ENCODE measurements at regions not wholly inside any gene's neighbourhood (a gene's known extent, or its start where the extent isn't known, plus 50 kb on each side); places are given as distances from the start of the nearest gene placed in this dataset.
"Not testable (repeated sequence)": the region's sequence is repeated elsewhere in the genome, so short reads cannot be mapped to it uniquely, and the experiment has no call there.

- no peak for ATAC-seq
- Mint-ChIP-seq H3K27me3 (no peaks in the 10 kb centered on the region), H3K4me3 (no peak overlapping the region), H3K9me3 (peaks cover 7 to 14% of the 10 kb centered on the region in 2 donors), H3K27ac (no peak overlapping the region), H3K4me1 (no peaks in the 10 kb centered on the region)
- no peak for DNase-seq
Observed at GRCh38 chr16:8087597-8088289, 502.6 kb downstream of the TMEM114 start.

GRCh38 chr16:8087146-8087545, 503.2 kb downstream of the TMEM114 start:
- H3K9me3 Mint-ChIP-seq = peaks cover 5 to 14% of the 10 kb centered on the region in 2 donors
- H3K4me1 Mint-ChIP-seq = no peaks in the 10 kb centered on the region
- no peak overlapping the region for H3K4me3 Mint-ChIP-seq
- no peak for ATAC-seq
- no peak overlapping the region for H3K27ac Mint-ChIP-seq
- DNase-seq = no peak
- no peaks in the 10 kb centered on the region for H3K27me3 Mint-ChIP-seq

GRCh38 chr16:8084882-8085281, 505.4 kb downstream of the TMEM114 start:
- H3K4me3 Mint-ChIP-seq = no peak overlapping the region
- no peak for DNase-seq
- H3K9me3 Mint-ChIP-seq = peaks cover 0 to under 1% of the 10 kb centered on the region in 2 donors
- no peak for ATAC-seq
- no peaks in the 10 kb centered on the region for H3K27me3 Mint-ChIP-seq
- H3K4me1 Mint-ChIP-seq = no peaks in the 10 kb centered on the region
- no peak overlapping the region for H3K27ac Mint-ChIP-seq

GRCh38 chr16:8084302-8084701, 506.0 kb downstream of the TMEM114 start:
- Mint-ChIP-seq H3K4me3 (no peak overlapping the region), H3K27me3 (no peaks in the 10 kb centered on the region), H3K27ac (no peak overlapping the region), H3K9me3 (no peaks in the 10 kb centered on the region), H3K4me1 (no peaks in the 10 kb centered on the region)
- DNase-seq (no peak), ATAC-seq (no peak)

GRCh38 chr16:8083560-8083959, 506.8 kb downstream of the TMEM114 start:
- Mint-ChIP-seq H3K27me3 (no peaks in the 10 kb centered on the region), H3K4me3 (no peak overlapping the region), H3K9me3 (no peaks in the 10 kb centered on the region), H3K4me1 (no peaks in the 10 kb centered on the region), H3K27ac (no peak overlapping the region)
- DNase-seq (no peak), ATAC-seq (no peak)

GRCh38 chr16:8080817-8081216, 509.5 kb downstream of the TMEM114 start:
- DNase-seq (no peak), ATAC-seq (no peak)
- no peaks in the 10 kb centered on the region for H3K4me1 Mint-ChIP-seq
- peaks cover 0 to 2% of the 10 kb centered on the region in 2 donors for H3K9me3 Mint-ChIP-seq
- H3K27ac Mint-ChIP-seq = no peak overlapping the region
- no peaks in the 10 kb centered on the region for H3K27me3 Mint-ChIP-seq
- no peak overlapping the region for H3K4me3 Mint-ChIP-seq

- no peak for DNase-seq
- H3K27me3 Mint-ChIP-seq = no peaks in the 10 kb centered on the region
- no peak for ATAC-seq
- no peaks in the 10 kb centered on the region for H3K4me1 Mint-ChIP-seq
- peaks cover 10 to 19% of the 10 kb centered on the region in 2 donors for H3K9me3 Mint-ChIP-seq
- H3K27ac Mint-ChIP-seq = no peak overlapping the region
- H3K4me3 Mint-ChIP-seq = no peak overlapping the region
Observed at GRCh38 chr16:8075271-8075670, 515.0 kb downstream of the TMEM114 start.

- H3K4me1 Mint-ChIP-seq = no peaks in the 10 kb centered on the region
- H3K27ac Mint-ChIP-seq = no peak overlapping the region
- H3K9me3 Mint-ChIP-seq = peaks cover 22 to 40% of the 10 kb centered on the region in 2 donors
- no peak for ATAC-seq
- no peak overlapping the region for H3K4me3 Mint-ChIP-seq
- H3K27me3 Mint-ChIP-seq = no peaks in the 10 kb centered on the region
- no peak for DNase-seq
Observed at GRCh38 chr16:8070506-8070905, 519.8 kb downstream of the TMEM114 start.

- H3K4me1 Mint-ChIP-seq, ATAC-seq, H3K27ac Mint-ChIP-seq, H3K27me3 Mint-ChIP-seq, H3K4me3 Mint-ChIP-seq, DNase-seq: not testable (repeated sequence)
- peaks cover 23 to 52% of the 10 kb centered on the region in 2 donors for H3K9me3 Mint-ChIP-seq
Observed at GRCh38 chr16:8068225-8068624, 522.1 kb downstream of the TMEM114 start.

GRCh38 chr16:8063159-8063558, 527.2 kb downstream of the TMEM114 start:
- no peak overlapping the region for H3K4me3 Mint-ChIP-seq
- no peak overlapping the region for H3K27ac Mint-ChIP-seq
- peaks cover 13 to 41% of the 10 kb centered on the region in 2 donors for H3K9me3 Mint-ChIP-seq
- no peak for DNase-seq
- H3K4me1 Mint-ChIP-seq = no peaks in the 10 kb centered on the region
- no peaks in the 10 kb centered on the region for H3K27me3 Mint-ChIP-seq
- no peak for ATAC-seq

- peaks cover 12 to 40% of the 10 kb centered on the region in 2 donors for H3K9me3 Mint-ChIP-seq
- H3K27me3 Mint-ChIP-seq = no peaks in the 10 kb centered on the region
- DNase-seq = no peak
- ATAC-seq = no peak
- no peak overlapping the region for H3K4me3 Mint-ChIP-seq
- H3K4me1 Mint-ChIP-seq = no peaks in the 10 kb centered on the region
- H3K27ac Mint-ChIP-seq = no peak overlapping the region
Observed at GRCh38 chr16:8062677-8063076, 527.6 kb downstream of the TMEM114 start.

- ATAC-seq = no peak
- no peak for DNase-seq
- Mint-ChIP-seq H3K27me3 (no peaks in the 10 kb centered on the region), H3K4me3 (no peak overlapping the region), H3K27ac (no peak overlapping the region), H3K4me1 (no peaks in the 10 kb centered on the region), H3K9me3 (peaks cover 0 to 6% of the 10 kb centered on the region in 2 donors)
Observed at GRCh38 chr16:8055761-8056160, 534.5 kb downstream of the TMEM114 start.

GRCh38 chr16:8053437-8053836, 536.9 kb downstream of the TMEM114 start:
- H3K27me3 Mint-ChIP-seq = no peaks in the 10 kb centered on the region
- ATAC-seq (no peak), DNase-seq (no peak)
- no peak overlapping the region for H3K27ac Mint-ChIP-seq
- H3K4me1 Mint-ChIP-seq = no peaks in the 10 kb centered on the region
- no peak overlapping the region for H3K4me3 Mint-ChIP-seq
- peaks cover 0 to 6% of the 10 kb centered on the region in 2 donors for H3K9me3 Mint-ChIP-seq

GRCh38 chr16:8048433-8048832, 541.9 kb downstream of the TMEM114 start:
- DNase-seq (no peak), ATAC-seq (no peak)
- Mint-ChIP-seq H3K27ac (no peak overlapping the region), H3K4me3 (no peak overlapping the region), H3K4me1 (no peaks in the 10 kb centered on the region), H3K9me3 (peaks cover 6 to 20% of the 10 kb centered on the region in 2 donors), H3K27me3 (no peaks in the 10 kb centered on the region)

GRCh38 chr16:8047736-8048135, 542.6 kb downstream of the TMEM114 start:
- Mint-ChIP-seq H3K4me3 (no peak overlapping the region), H3K4me1 (no peaks in the 10 kb centered on the region), H3K27ac (no peak overlapping the region), H3K9me3 (peaks cover 5 to 20% of the 10 kb centered on the region in 2 donors), H3K27me3 (no peaks in the 10 kb centered on the region)
- ATAC-seq (no peak), DNase-seq (no peak)

- ATAC-seq (no peak), DNase-seq (no peak)
- H3K4me1 Mint-ChIP-seq = no peaks in the 10 kb centered on the region
- peaks cover 0 to 20% of the 10 kb centered on the region in 2 donors for H3K9me3 Mint-ChIP-seq
- H3K27ac Mint-ChIP-seq = no peak overlapping the region
- no peaks in the 10 kb centered on the region for H3K27me3 Mint-ChIP-seq
- H3K4me3 Mint-ChIP-seq = no peak overlapping the region
Observed at GRCh38 chr16:8044796-8045195, 545.5 kb downstream of the TMEM114 start.

- Mint-ChIP-seq H3K4me1 (no peaks in the 10 kb centered on the region), H3K27me3 (no peaks in the 10 kb centered on the region), H3K9me3 (peaks cover 0 to 17% of the 10 kb centered on the region in 2 donors), H3K27ac (no peak overlapping the region), H3K4me3 (no peak overlapping the region)
- DNase-seq (no peak), ATAC-seq (no peak)
Observed at GRCh38 chr16:8032406-8032805, 557.9 kb downstream of the TMEM114 start.

All from stimulated activated naive CD8-positive, alpha-beta T cell treated with anti-CD3 and anti-CD28 coated beads, Interleukin-15, amount 100 ng/mL, for 72 hours (primary cell).